CD4-positive, alpha-beta T cell treated with Interleukin-15 for 4 hours (primary cell): ENCODE measurements at regions not wholly inside any gene's neighbourhood (a gene's known extent, or its start where the extent isn't known, plus 50 kb on each side); places are given as distances from the start of the nearest gene placed in this dataset.

ENCODE experiments used
- DNase-seq: peaks from one replicate; pipeline ENCODE4 v3.0.0-alpha.2; 2020; ENCODE audit warnings: low spot score

DNA sequence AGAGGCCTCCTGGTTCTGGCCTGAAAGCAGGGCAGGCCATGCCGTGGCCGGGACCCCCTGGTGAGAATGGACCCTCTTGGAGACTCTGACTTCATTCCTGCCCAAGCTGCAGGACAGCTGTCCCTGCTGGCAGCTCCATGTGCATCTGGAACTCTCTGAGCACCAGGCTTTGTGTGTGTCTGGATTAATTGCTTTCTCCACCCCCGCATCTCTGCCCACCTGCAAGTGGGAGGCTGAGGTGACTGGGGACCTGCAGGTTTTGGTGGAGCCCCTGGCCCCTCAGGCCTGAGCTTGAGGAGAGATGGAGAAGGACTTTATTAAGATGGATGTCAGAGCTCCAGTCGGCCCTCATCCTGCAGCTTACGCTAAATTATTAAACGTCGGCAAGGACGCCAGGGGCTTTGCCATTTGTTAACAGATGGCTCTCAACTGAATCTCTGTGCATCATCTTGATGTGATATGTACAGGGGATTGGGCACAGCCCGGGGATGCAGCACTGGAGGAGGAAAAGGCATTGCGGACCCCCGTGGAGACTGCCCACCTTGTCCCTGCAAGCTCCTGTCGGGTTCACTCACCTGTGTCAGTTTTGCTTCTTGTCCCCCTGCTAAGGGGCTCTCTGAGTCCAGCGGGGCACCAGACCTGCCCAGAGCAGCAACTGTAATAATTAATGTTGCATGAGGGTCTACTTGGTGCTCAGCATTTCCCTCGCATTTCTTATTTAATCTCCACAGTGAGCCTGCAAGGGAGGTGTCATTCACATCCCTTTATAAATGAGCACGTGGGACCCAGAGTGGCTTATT lies 154.1 kb upstream of the RPL38 start:
- DNase-seq: no peak

DNA sequence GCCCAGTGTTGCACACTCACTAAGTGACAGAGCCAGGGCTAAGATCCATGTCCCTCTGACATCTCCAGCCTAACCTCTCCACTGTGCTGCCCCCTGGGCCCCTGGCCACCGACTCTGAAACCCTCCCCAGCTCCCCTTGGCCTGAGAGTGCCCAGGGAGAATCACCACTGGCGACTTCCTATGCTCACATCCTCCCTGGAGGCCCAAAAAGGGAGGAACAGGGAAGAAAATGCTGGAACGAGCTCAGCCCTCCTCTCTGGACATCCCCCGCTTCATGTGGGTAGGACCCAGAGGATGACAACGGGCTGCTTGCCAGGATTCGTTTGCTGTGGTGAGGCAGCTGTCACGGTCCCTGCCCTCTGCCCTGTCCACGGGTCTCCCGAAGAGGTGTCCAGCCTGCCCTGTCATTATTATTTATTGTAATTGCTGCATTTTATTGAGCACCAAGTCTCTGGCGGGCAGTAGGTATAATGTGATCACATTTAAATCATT lies 153.5 kb upstream of the RPL38 start:
- DNase-seq: no peak

GRCh38 chr17:74051348-74051747 lies 152.1 kb upstream of the RPL38 start:
- DNase-seq: no peak

- no peak for DNase-seq
These were observed 150.3 kb upstream of the RPL38 start for GRCh38 chr17:74052993-74053711.

DNA sequence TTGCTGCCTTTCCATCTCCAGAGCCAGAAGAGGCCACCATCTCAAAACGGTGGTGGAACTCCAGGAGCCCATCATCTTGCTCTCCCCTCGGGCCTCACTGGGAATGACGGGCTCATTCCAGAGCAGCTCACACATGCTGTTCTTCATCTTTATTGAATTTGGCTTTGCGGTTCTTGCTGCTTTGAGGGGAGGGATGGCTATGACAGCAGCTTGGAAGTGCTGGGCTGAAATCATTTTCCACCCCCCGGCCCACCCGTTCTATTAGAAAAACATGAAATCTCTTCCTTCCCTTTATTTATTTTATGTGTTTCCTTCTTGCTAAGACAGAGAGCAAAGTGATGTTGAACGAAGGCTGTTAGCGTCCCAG lies 149.8 kb upstream of the RPL38 start:
- DNase-seq: no peak

DNA sequence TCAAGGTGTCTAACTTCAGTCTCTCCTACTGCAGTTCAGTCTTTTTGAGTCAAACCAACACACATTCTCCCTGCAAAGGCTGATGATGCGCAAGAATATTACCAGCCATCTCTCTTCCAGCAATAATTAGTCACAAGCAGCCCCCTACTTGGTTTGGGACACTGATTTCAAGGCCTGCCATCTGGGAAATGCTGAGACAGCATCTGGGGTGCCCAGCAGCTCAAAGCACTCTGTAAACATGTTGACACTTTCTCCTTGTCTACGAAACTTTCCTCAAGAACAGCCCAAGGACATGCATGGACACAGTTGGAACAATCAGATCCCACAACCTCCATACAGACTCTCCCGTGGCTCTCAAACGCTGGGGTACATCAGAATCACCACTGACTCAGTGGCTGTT lies 149.2 kb upstream of the RPL38 start:
- DNase-seq: no peak

DNA sequence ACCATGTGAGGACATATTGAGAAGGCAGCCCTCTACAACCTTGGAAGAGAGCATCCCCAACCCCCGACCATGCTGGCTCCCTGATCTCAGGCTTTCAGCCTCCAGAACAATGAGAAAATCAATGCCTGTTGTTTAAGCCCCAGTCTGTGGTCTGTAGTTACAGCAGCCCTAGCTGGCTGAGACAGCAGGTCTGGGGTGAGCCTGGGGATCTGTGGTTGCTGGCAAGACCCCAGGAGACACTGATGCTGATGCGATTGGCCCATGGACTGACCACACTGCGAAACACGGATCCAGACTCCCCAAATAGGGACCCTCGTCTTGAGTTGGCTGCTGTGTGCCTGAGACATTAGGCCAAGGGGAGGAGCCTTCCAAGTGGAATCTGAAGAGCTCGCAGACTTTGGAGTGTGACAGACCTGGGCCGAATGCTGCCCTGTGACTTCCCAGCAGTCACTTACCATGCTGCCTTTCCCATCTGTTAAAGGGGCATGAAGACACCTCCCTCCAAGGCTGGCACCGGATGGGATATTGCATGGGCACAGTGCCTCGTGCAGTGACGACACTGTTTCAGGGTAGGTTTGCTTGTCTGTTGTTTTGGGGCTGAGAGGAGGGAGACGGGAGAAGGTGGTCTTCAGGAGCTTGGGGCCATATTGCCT lies 147.8 kb upstream of the RPL38 start:
- no peak for DNase-seq

DNA sequence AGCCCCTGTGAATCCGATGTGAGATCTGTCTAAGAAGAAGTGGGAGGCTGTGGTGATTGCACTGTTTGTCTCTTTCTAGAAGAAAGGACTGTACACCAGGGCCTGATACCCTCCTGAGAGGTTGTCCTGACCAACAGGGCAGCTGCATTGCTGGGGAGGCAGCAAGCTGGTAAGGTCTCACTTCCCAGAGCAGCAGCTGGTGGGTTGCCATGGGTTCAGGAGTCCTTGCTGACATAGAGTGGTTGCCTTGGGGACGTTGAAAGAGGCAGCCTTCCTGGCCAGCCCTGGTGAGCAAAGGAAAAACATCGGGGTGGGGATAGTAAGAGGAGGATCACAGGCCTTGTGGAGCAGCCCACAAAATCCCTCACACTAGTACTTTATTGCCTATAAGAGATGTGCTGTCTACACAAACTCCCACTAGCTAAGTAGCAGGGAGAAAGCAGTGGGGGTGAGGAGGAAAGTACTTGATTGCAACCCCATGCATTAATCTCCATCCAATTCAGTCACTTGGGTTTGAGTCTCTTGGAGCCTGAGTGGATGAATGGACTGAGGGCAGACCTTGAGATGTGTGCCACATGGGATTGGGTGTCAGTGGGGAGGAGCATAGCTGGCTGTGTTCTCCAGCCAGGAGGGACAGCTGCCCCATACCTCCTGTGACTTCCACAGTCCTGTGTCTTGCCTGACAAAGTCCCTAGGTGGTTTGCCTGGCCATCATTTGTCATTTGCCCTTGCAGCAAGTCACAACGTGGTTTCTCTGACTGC lies 143.8 kb upstream of the RPL38 start:
- DNase-seq: no peak

- no peak for DNase-seq
These were observed 141.7 kb upstream of the RPL38 start for GRCh38 chr17:74061758-74062157.

DNA sequence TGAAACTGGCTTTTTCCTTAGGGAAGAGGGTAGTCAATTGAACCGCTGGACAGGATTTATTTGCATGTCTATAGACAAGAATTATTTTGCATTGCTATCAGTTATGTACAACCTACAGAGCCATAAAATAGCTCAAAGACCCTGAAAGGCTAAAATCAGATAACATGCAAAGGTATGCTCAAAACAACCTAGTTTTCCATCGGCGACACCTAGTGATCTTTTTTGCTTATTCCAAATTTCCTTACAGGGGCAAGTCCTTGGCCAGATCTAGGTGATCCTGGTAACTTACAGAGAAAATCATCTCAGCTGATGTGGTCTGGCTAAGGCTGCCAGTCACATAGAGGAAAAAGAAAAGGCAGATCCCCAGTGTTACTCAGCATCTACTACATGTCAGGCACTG lies 141.2 kb upstream of the RPL38 start:
- DNase-seq: no peak

GRCh38 chr17:74063439-74063838 lies 140.0 kb upstream of the RPL38 start:
- no peak for DNase-seq

DNA sequence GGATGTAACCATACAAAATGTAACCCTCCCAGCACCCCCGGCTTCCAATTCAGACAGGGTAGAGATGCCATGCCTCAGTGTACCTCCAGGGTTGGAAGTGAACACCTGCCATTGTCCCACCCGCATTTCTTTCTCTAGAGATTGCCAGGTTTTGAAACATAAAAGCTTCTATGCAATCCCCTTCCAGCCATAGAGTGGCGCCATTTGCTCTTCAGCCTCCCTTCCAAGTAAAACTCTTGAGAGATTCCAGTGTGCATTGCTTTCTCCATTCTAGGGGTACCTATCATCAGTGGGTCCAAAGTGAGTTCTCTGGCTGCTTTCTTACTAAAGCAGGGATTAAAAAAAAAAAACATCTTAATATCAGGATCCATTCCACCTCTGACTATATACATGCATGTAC lies 133.1 kb upstream of the RPL38 start:
- no peak for DNase-seq

- DNase-seq: no peak
These were observed 132.3 kb upstream of the RPL38 start for GRCh38 chr17:74070998-74071679.

DNA sequence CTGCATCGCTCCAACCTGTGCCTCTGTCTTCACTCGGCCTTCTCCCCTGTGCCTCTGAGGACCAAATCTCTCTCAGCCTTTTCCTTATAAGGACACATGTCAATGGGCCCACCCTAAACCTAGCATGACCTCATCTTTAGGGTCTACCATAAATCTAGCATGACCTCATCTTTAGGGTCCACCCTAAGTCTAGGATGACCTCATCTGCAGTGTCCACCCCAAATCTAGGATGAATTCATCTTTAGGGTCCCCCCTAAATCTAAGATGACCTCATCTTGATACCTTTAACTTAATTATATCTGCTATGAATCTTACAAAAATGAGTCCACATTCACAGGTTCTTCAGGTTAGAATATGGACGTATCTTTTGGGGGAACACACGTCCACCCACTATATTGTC lies 131.1 kb upstream of the RPL38 start:
- DNase-seq: no peak

DNA sequence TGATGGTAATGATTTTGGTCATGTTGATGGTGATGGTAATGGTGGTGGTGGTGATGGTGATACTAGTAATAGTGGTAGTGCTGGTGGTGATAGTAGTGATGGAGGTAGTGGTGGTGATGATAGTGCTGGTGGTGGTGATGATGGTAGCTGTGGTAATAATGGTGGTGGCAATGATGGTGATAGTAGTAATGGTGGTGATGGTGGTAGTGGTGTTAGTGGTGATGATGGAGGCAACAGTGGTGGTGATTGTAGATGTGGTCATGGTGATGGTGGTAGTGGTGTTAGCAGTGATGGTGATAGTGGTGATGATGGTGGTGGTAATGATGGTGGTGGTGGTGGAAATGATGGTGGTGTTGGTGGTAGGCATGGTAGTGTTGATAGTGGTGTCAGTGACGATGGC lies 127.0 kb upstream of the RPL38 start:
- no peak for DNase-seq

DNA sequence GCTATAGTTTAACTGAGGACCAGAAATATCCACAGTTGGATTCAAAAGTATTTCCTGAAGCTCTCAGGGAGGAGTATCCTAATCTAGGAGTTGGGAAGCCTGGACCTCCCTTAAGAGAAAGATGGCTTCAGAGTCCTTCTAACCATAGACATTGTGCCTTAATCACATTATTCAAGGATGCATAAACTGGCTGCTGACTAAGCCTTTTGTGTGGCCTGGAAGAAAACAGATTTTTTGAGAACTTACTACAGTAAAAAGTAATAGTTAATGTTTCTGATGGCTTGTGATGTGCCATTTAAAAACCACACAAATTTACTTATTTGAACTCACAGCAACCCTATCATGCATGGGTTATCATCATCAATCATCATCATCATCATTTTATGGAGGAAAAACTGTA lies 126.2 kb upstream of the RPL38 start:
- DNase-seq: no peak

DNA sequence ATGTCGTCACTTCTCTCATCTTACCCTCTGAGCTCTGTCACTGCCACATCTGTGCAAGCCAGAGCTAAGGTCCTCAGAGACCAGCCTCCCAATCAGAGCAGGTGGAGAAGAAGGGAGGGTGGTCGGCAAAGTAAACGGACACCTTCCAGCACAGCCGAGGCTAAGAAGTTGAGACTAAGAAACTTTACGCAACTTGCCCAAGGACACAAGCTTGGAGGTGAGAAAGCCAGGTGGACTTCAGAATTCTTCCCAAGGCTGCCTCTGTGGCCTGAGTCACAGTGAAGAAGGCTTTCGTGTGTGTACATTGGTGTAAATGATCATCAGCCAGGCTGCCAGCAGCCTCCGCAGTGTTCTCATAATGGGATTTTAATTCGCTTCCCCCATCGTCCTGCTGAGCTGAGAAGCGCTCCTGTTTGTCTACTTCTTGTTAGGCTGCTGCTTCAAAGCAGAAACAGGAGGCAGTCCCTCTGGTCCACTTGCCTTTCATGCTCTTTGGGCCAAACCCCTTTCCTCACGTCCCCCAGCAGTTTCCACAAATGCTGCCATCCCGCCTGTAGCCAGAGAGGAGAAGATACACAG lies 125.0 kb upstream of the RPL38 start:
- DNase-seq: no peak

GRCh38 chr17:74079537-74080300 lies 123.8 kb upstream of the RPL38 start:
- no peak for DNase-seq

DNA sequence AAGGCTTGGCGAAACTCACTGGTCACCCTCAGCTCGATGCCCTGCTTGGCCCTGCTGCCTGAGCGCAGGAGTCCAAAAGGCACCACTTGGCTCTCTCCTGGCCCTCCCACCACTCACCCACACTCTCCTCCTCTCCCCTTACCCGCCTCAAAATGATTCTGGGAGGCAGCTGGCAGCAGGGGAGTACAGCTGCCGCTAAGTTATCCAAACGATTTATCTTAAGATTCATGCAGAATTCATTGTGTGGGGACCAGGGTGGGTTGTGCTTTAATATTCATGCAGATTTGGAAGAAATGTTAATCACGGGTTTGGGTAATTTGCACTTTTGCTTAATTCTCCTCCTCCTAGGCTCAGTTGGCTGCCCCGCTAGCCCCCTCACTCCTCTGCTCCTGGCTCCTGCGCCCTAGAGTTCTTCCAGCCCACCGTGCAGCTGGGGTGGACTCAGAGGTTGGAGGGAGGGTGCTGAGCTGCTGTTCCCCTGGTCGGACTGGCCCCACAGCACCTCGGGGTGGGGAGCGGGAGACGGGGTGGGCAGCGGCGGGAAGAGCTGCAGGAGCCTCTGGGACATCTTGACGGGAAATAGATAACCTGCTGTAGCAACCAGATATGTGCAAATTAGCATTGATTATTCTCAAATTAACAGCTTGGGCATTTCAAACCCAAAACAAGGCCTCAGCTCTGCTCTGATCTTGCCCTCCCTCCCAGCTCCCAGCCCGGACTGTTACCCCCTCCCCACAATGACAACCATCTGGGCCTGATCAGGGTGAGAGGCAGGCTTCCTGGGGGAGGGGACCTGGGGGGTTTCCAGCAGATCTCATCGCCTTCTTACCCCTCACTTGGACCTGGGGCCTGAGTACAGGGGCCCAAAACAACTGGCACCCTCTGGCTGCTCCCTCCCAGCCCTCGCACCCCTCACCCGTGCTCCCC lies 122.6 kb upstream of the RPL38 start:
- no peak for DNase-seq

DNA sequence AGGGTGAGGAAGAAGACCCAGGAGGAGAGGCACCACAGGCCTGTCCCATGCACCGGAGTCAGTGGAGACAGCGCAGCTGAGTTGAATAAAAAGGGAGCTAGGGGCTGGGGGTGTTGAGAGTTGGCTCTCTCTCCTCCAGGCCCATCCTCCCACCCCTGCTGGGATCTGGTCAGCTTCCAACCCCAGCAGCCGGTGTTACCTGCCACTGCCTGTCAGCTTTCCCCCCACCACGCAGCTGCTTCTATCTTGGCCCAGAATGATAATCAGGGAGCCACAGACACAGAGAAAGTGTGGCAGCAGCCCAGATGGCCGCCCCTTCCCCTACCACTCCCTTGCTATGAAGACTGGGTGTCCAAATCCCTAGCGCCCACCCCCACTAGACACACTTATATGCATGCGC lies 120.6 kb upstream of the RPL38 start:
- DNase-seq: no peak
